Peyer's patch (tissue), 4 donors: ENCODE measurements at regions not wholly inside any gene's neighbourhood (a gene's known extent, or its start where the extent isn't known, plus 50 kb on each side); places are given as distances from the start of the nearest gene placed in this dataset.

Source experiments
- POLR2A ChIP-seq, 2 donors: fragments of 450-650 bp; IDR thresholded peaks; one replicate each; pipeline ENCODE4 v1.5.1; 2017; ENCODE audit warnings: antibody characterized with exemption in 2 of 2, mild to moderate bottlenecking in 2 of 2, moderate library complexity in 2 of 2
- TF ChIP-seq, protein P1 (sequence below), 6 experiments: fragments of 450-650 bp in 4 of 6; fragments of 200-600 bp in 2 of 6; sonication (generic) in 1 of 6; IDR thresholded peaks; one replicate each; pipeline ENCODE4 v1.5.1; 2017 to 2019; ENCODE audit warnings: antibody characterized with exemption in 6 of 6, mild to moderate bottlenecking in 3 of 6, moderate library complexity in 1 of 6

DNA sequence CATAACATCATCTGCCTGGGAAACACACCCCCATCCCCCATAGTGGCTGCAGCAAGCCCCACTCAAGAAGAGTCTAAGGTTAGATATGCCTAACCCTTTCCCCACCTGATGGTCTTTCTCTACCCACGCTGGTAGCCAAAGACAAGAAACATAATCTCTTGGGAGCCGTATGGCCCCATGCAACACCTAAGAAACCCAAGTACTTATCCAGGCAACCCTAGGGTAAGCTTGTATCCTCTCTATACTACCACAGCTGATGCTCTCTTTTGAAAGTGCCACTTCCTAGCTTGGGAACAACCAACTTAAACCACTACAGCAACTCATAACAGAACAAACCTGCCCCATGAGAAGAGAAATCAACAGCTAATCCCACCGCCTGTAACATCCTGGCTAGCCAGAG lies 161.1 kb downstream of the MSN start:
- TF ChIP-seq, protein P1, sequence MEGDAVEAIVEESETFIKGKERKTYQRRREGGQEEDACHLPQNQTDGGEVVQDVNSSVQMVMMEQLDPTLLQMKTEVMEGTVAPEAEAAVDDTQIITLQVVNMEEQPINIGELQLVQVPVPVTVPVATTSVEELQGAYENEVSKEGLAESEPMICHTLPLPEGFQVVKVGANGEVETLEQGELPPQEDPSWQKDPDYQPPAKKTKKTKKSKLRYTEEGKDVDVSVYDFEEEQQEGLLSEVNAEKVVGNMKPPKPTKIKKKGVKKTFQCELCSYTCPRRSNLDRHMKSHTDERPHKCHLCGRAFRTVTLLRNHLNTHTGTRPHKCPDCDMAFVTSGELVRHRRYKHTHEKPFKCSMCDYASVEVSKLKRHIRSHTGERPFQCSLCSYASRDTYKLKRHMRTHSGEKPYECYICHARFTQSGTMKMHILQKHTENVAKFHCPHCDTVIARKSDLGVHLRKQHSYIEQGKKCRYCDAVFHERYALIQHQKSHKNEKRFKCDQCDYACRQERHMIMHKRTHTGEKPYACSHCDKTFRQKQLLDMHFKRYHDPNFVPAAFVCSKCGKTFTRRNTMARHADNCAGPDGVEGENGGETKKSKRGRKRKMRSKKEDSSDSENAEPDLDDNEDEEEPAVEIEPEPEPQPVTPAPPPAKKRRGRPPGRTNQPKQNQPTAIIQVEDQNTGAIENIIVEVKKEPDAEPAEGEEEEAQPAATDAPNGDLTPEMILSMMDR (IDR thresholded peaks at IDR 0.05) = no peak
- TF ChIP-seq POLR2A (IDR thresholded peaks at IDR 0.05) = no peak
